ENCODE measurements at regions not wholly inside any gene's neighbourhood (a gene's known extent, or its start where the extent isn't known, plus 50 kb on each side); places are given as distances from the start of the nearest gene placed in this dataset.

- ChIA-PET CTCF (no interaction called here), POLR2A (interaction anchor here (0.6 kb wide), 1 partner anchor 121 kb away, joined by 4 read pairs; no protein-coding TSS in a partner anchor)
- H3K9me3 Mint-ChIP-seq (ENCODE audit: unreplicated experiment): no peaks in the 10 kb centered on the region
- no peak for TF ChIP-seq CTCF (IDR thresholded peaks at IDR 0.05; ENCODE audit: insufficient read depth in 1 of 2, low read depth in 1 of 2, low read length in 1 of 2, severe bottlenecking in 1 of 2, unreplicated experiment in 1 of 2)
- H3K36me3 Mint-ChIP-seq (ENCODE audit: insufficient read depth, unreplicated experiment): no peaks in the 10 kb centered on the region
- intact Hi-C loops (cut with micrococcal nuclease; ENCODE audit: unreplicated experiment): no loop called here
- no peak overlapping the region for H3K27ac Mint-ChIP-seq (ENCODE audit: unreplicated experiment)
- DNase-seq: no peak
- peaks cover 21% of the 10 kb centered on the region for H3K4me1 Mint-ChIP-seq (ENCODE audit: low read depth, unreplicated experiment)
- Histone ChIP-seq H3K4me1 (peaks cover 16% of the 10 kb centered on the region), H3K36me3 (ENCODE audit: control insufficient read depth, insufficient read depth, low read length) (no peaks in the 10 kb centered on the region), H3K9me3 (no peaks in the 10 kb centered on the region), H3K27me3 (replicated peaks; ENCODE audit: control insufficient read depth, insufficient read depth, low read length) (no peaks in the 10 kb centered on the region), H3K4me3 (ENCODE audit: low read depth, low read length) (no peak overlapping the region)
- no peaks in the 10 kb centered on the region for H3K27me3 Mint-ChIP-seq (ENCODE audit: insufficient read depth, unreplicated experiment)
- BruUV-seq (replicated peaks): no TSS peak
- H3K4me3 Mint-ChIP-seq (ENCODE audit: unreplicated experiment): no peak overlapping the region
These were observed 605.4 kb upstream of the REG3G start for GRCh38 chr2:78420132-78420531.

DNA sequence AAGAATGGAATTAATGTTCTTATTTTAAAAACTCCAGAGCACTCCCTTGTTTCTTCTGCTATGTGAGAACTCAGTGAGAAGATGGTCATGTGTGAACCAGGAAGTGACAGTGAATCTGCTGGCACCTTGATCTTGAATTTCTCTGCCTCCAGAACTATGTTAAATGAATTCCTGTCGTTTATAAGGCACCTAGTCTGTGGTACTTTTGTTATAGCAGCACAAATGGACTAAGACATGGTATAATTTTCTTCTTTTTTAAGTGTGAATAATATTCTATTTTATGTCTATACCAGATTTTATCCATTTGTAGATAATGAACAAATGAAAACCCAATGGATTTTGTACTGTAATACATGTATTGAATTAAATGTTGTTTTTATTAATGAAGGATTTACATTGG, 601.9 kb upstream of the REG3G start:
- H3K36me3 ChIP-seq (ENCODE audit: control insufficient read depth, insufficient read depth, low read length): no peaks in the 10 kb centered on the region
- Mint-ChIP-seq H3K27me3 (ENCODE audit: insufficient read depth, unreplicated experiment) (no peaks in the 10 kb centered on the region), H3K27ac (ENCODE audit: unreplicated experiment) (no peak overlapping the region), H3K36me3 (ENCODE audit: insufficient read depth, unreplicated experiment) (no peaks in the 10 kb centered on the region), H3K4me1 (ENCODE audit: low read depth, unreplicated experiment) (no peaks in the 10 kb centered on the region), H3K9me3 (ENCODE audit: unreplicated experiment) (no peaks in the 10 kb centered on the region), H3K4me3 (ENCODE audit: unreplicated experiment) (no peak overlapping the region)
- ChIA-PET POLR2A (no interaction called here), CTCF (no interaction called here)
- H3K27me3 ChIP-seq (replicated peaks; ENCODE audit: control insufficient read depth, insufficient read depth, low read length): no peaks in the 10 kb centered on the region
- no peak for DNase-seq
- intact Hi-C loops (cut with micrococcal nuclease; ENCODE audit: unreplicated experiment): no loop called here
- no peak for TF ChIP-seq CTCF (IDR thresholded peaks at IDR 0.05; ENCODE audit: insufficient read depth in 1 of 2, low read depth in 1 of 2, low read length in 1 of 2, severe bottlenecking in 1 of 2, unreplicated experiment in 1 of 2)
- no peaks in the 10 kb centered on the region for H3K9me3 ChIP-seq
- no peaks in the 10 kb centered on the region for H3K4me1 ChIP-seq
- BruUV-seq (replicated peaks): no TSS peak
- H3K4me3 ChIP-seq (ENCODE audit: low read depth, low read length): no peak overlapping the region

- intact Hi-C loops (cut with micrococcal nuclease; ENCODE audit: unreplicated experiment): no loop called here
- POLR2A ChIA-PET: no interaction called here
- Mint-ChIP-seq H3K36me3 (ENCODE audit: insufficient read depth, unreplicated experiment) (no peaks in the 10 kb centered on the region), H3K9me3 (ENCODE audit: unreplicated experiment) (no peaks in the 10 kb centered on the region), H3K4me3 (ENCODE audit: unreplicated experiment) (no peak overlapping the region), H3K27ac (ENCODE audit: unreplicated experiment) (no peak overlapping the region), H3K27me3 (ENCODE audit: insufficient read depth, unreplicated experiment) (no peaks in the 10 kb centered on the region), H3K4me1 (ENCODE audit: low read depth, unreplicated experiment) (no peaks in the 10 kb centered on the region)
- no peaks in the 10 kb centered on the region for H3K9me3 ChIP-seq
- CTCF ChIA-PET: no interaction called here
- H3K4me3 ChIP-seq (ENCODE audit: low read depth, low read length): no peak overlapping the region
- no peak for TF ChIP-seq CTCF (IDR thresholded peaks at IDR 0.05; ENCODE audit: insufficient read depth in 1 of 2, low read depth in 1 of 2, low read length in 1 of 2, severe bottlenecking in 1 of 2, unreplicated experiment in 1 of 2)
- no TSS peak for BruUV-seq (replicated peaks)
- no peaks in the 10 kb centered on the region for H3K27me3 ChIP-seq (replicated peaks; ENCODE audit: control insufficient read depth, insufficient read depth, low read length)
- no peak for DNase-seq
- H3K36me3 ChIP-seq (ENCODE audit: control insufficient read depth, insufficient read depth, low read length): no peaks in the 10 kb centered on the region
- H3K4me1 ChIP-seq: no peaks in the 10 kb centered on the region
These were observed 598.3 kb upstream of the REG3G start for GRCh38 chr2:78427170-78427569.
